ENCODE measurements at regions not wholly inside any gene's neighbourhood (a gene's known extent, or its start where the extent isn't known, plus 50 kb on each side); places are given as distances from the start of the nearest gene placed in this dataset.

DNA sequence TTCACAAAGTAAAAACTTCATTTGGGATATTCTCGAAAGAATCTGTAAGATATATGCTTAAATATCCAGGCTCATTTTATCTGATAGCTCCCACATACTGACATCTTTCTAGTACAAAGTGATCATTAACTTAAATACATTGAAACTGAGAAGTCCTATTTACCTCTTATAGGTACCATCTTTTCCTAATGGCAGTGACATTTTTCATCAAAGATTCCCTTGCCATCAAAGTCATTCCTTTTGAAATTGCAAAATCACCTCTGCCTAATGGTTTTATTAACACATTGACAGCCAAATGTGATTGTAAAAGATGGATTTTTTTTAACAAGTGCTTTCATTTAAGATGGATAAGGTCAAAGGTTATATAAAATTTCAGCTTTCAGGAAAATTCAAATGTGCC is 346.6 kb downstream of the MFSD1 start:
- no peaks in the 10 kb centered on the region for H3K4me1 ChIP-seq
- Mint-ChIP-seq H3K4me1 (ENCODE audit: low read depth, unreplicated experiment) (no peaks in the 10 kb centered on the region), H3K27me3 (ENCODE audit: insufficient read depth, unreplicated experiment) (peaks cover 4% of the 10 kb centered on the region), H3K27ac (ENCODE audit: unreplicated experiment) (no peak overlapping the region), H3K9me3 (ENCODE audit: unreplicated experiment) (no peaks in the 10 kb centered on the region), H3K36me3 (ENCODE audit: insufficient read depth, unreplicated experiment) (no peaks in the 10 kb centered on the region), H3K4me3 (ENCODE audit: unreplicated experiment) (no peak overlapping the region)
- TF ChIP-seq, protein P1, sequence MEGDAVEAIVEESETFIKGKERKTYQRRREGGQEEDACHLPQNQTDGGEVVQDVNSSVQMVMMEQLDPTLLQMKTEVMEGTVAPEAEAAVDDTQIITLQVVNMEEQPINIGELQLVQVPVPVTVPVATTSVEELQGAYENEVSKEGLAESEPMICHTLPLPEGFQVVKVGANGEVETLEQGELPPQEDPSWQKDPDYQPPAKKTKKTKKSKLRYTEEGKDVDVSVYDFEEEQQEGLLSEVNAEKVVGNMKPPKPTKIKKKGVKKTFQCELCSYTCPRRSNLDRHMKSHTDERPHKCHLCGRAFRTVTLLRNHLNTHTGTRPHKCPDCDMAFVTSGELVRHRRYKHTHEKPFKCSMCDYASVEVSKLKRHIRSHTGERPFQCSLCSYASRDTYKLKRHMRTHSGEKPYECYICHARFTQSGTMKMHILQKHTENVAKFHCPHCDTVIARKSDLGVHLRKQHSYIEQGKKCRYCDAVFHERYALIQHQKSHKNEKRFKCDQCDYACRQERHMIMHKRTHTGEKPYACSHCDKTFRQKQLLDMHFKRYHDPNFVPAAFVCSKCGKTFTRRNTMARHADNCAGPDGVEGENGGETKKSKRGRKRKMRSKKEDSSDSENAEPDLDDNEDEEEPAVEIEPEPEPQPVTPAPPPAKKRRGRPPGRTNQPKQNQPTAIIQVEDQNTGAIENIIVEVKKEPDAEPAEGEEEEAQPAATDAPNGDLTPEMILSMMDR (IDR thresholded peaks at IDR 0.05; ENCODE audit: insufficient read depth in 1 of 2, low read depth in 1 of 2, low read length in 1 of 2, severe bottlenecking in 1 of 2, unreplicated experiment in 1 of 2): no peak
- POLR2A ChIA-PET: no interaction called here
- H3K36me3 ChIP-seq (ENCODE audit: control insufficient read depth, insufficient read depth, low read length): no peaks in the 10 kb centered on the region
- H3K9me3 ChIP-seq: no peaks in the 10 kb centered on the region
- H3K27me3 ChIP-seq (replicated peaks; ENCODE audit: control insufficient read depth, insufficient read depth, low read length): no peaks in the 10 kb centered on the region
- intact Hi-C loops (cut with micrococcal nuclease; ENCODE audit: unreplicated experiment): no loop called here
- CTCF ChIA-PET: no interaction called here
- no peak overlapping the region for H3K4me3 ChIP-seq (ENCODE audit: low read depth, low read length)
- DNase-seq: no peak
- BruUV-seq (replicated peaks): no TSS peak

DNA sequence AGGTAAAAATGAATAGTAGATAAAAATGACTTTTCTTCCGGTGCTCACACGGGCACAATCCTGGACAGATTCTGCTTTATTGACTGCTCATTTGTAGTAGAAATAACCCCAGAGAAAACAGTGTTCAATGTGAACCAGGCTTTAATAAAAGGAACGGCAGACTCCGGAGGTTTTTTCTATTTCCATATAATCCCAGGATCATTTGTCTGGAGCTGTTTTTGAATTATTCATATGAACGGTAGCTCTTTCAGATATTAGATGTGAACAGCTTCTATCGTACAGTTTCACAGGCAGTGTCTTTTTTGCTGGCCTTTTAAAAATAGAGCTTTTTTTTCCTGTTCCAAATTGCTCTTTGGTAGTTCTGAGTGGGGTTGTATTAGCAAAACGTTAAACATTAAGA is 347.3 kb downstream of the MFSD1 start:
- TF ChIP-seq, protein P1 (IDR thresholded peaks at IDR 0.05; ENCODE audit: insufficient read depth in 1 of 2, low read depth in 1 of 2, low read length in 1 of 2, severe bottlenecking in 1 of 2, unreplicated experiment in 1 of 2): no peak
- DNase-seq: no peak
- Mint-ChIP-seq H3K4me3 (ENCODE audit: unreplicated experiment) (no peak overlapping the region), H3K4me1 (ENCODE audit: low read depth, unreplicated experiment) (no peaks in the 10 kb centered on the region), H3K27me3 (ENCODE audit: insufficient read depth, unreplicated experiment) (peaks cover 4% of the 10 kb centered on the region), H3K36me3 (ENCODE audit: insufficient read depth, unreplicated experiment) (no peaks in the 10 kb centered on the region), H3K9me3 (ENCODE audit: unreplicated experiment) (no peaks in the 10 kb centered on the region), H3K27ac (ENCODE audit: unreplicated experiment) (no peak overlapping the region)
- ChIA-PET CTCF (no interaction called here), POLR2A (no interaction called here)
- Histone ChIP-seq H3K36me3 (ENCODE audit: control insufficient read depth, insufficient read depth, low read length) (no peaks in the 10 kb centered on the region), H3K9me3 (no peaks in the 10 kb centered on the region), H3K27me3 (replicated peaks; ENCODE audit: control insufficient read depth, insufficient read depth, low read length) (no peaks in the 10 kb centered on the region), H3K4me1 (no peaks in the 10 kb centered on the region), H3K4me3 (ENCODE audit: low read depth, low read length) (no peak overlapping the region)
- intact Hi-C loops (cut with micrococcal nuclease; ENCODE audit: unreplicated experiment): no loop called here
- BruUV-seq (replicated peaks): no TSS peak

DNA sequence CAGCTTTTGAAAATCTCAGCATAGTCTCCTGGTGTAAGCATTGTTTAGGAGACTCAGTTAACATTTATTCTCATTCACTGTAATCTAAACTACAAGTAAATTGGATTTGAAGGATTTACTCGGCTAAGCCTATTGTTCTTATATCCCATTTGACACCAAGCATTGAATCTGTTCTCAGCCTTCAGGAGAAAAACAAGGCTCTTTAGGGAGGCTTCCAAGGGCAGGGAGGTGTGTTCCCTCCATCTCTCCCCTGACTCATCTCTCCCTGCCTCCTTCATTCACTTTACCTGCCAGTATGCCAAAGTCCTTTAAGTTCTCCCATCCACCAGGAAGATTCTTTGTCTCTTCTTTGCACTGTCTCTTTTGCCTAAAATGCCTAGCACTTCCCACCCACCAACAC is 347.8 kb downstream of the MFSD1 start:
- ChIA-PET CTCF (no interaction called here), POLR2A (no interaction called here)
- H3K27ac Mint-ChIP-seq (ENCODE audit: unreplicated experiment): no peak overlapping the region
- no peak overlapping the region for H3K4me3 Mint-ChIP-seq (ENCODE audit: unreplicated experiment)
- Histone ChIP-seq H3K27me3 (replicated peaks; ENCODE audit: control insufficient read depth, insufficient read depth, low read length) (no peaks in the 10 kb centered on the region), H3K9me3 (no peaks in the 10 kb centered on the region), H3K36me3 (ENCODE audit: control insufficient read depth, insufficient read depth, low read length) (no peaks in the 10 kb centered on the region), H3K4me1 (no peaks in the 10 kb centered on the region), H3K4me3 (ENCODE audit: low read depth, low read length) (no peak overlapping the region)
- H3K36me3 Mint-ChIP-seq (ENCODE audit: insufficient read depth, unreplicated experiment): no peaks in the 10 kb centered on the region
- DNase-seq: no peak
- H3K9me3 Mint-ChIP-seq (ENCODE audit: unreplicated experiment): no peaks in the 10 kb centered on the region
- no TSS peak for BruUV-seq (replicated peaks)
- no peaks in the 10 kb centered on the region for H3K4me1 Mint-ChIP-seq (ENCODE audit: low read depth, unreplicated experiment)
- peaks cover 4% of the 10 kb centered on the region for H3K27me3 Mint-ChIP-seq (ENCODE audit: insufficient read depth, unreplicated experiment)
- TF ChIP-seq, protein P1 (IDR thresholded peaks at IDR 0.05; ENCODE audit: insufficient read depth in 1 of 2, low read depth in 1 of 2, low read length in 1 of 2, severe bottlenecking in 1 of 2, unreplicated experiment in 1 of 2): no peak
- intact Hi-C loops (cut with micrococcal nuclease; ENCODE audit: unreplicated experiment): no loop called here
